GM23338 (cell line): ENCODE measurements at regions not wholly inside any gene's neighbourhood (a gene's known extent, or its start where the extent isn't known, plus 50 kb on each side); places are given as distances from the start of the nearest gene placed in this dataset.

Experiments used
- CREB1 ChIP-seq: fragments of 250-450 bp; sonication (Bioruptor Pico); IDR thresholded peaks from 2 replicates; pipeline ENCODE4 v1.5.0; 2020; ENCODE audit warnings: low read depth, mild to moderate bottlenecking, moderate library complexity
- EZH2 ChIP-seq: fragments of 200-600 bp; sonication (generic); IDR thresholded peaks from one replicate; pipeline ENCODE4 v1.8.0; 2017; ENCODE audit warnings: antibody characterized with exemption, mild to moderate bottlenecking, low read depth; ENCODE audit not compliant: unreplicated experiment
- EZH2phosphoT487 ChIP-seq: fragments of 200-600 bp; sonication (generic); IDR thresholded peaks from one replicate; pipeline ENCODE4 v1.8.1; 2018; ENCODE audit warnings: antibody characterized with exemption; ENCODE audit not compliant: unreplicated experiment
- JUNB ChIP-seq: IDR thresholded peaks from one replicate; pipeline ENCODE4 v1.6.1; 2016; ENCODE audit warnings: antibody characterized with exemption; ENCODE audit not compliant: unreplicated experiment
- NANOG ChIP-seq: IDR thresholded peaks from 2 replicates; pipeline ENCODE4 v1.6.1; 2016; ENCODE audit warnings: antibody characterized with exemption, borderline replicate concordance
- POLR2AphosphoS5 ChIP-seq: IDR thresholded peaks from 2 replicates; pipeline ENCODE4 v1.6.1; 2016; ENCODE audit warnings: antibody characterized with exemption, low read depth
- REST ChIP-seq: IDR thresholded peaks from one replicate; pipeline ENCODE4 v1.6.1; 2018; ENCODE audit warnings: antibody characterized with exemption; ENCODE audit not compliant: unreplicated experiment
- STAT1 ChIP-seq: IDR thresholded peaks from one replicate; pipeline ENCODE4 v1.6.1; 2016; ENCODE audit warnings: antibody characterized with exemption; ENCODE audit not compliant: unreplicated experiment
- ZNF114 ChIP-seq: fragments of 250-450 bp; sonication (Bioruptor Pico); IDR thresholded peaks from 2 replicates; pipeline ENCODE4 v1.5.0; 2020; ENCODE audit warnings: mild to moderate bottlenecking, moderate library complexity
- ZNF331 ChIP-seq: fragments of 250-450 bp; sonication (Bioruptor Pico); IDR thresholded peaks from 2 replicates; pipeline ENCODE4 v1.5.0; 2020; ENCODE audit warnings: low read depth, mild to moderate bottlenecking, moderate library complexity
- TF ChIP-seq, protein P1 (sequence below), 2 experiments: fragments of 200-600 bp in 1 of 2; sonication (generic) in 1 of 2; conservative IDR thresholded peaks; 2 replicates each; pipeline versions ENCODE4 v1.5.1 to v1.6.1; 2016 to 2017; ENCODE audit warnings: antibody characterized with exemption in 2 of 2, low read depth in 2 of 2, mild to moderate bottlenecking in 2 of 2, moderate library complexity in 1 of 2
- TF ChIP-seq, protein P2 (sequence below): IDR thresholded peaks from 2 replicates; pipeline ENCODE4 v1.6.1; 2016; ENCODE audit warnings: antibody characterized with exemption
- TF ChIP-seq, protein P3 (sequence below): fragments of 250-450 bp; sonication (Bioruptor Pico); IDR thresholded peaks from 2 replicates; pipeline ENCODE4 v1.5.0; 2020; ENCODE audit warnings: mild to moderate bottlenecking, moderate library complexity

DNA sequence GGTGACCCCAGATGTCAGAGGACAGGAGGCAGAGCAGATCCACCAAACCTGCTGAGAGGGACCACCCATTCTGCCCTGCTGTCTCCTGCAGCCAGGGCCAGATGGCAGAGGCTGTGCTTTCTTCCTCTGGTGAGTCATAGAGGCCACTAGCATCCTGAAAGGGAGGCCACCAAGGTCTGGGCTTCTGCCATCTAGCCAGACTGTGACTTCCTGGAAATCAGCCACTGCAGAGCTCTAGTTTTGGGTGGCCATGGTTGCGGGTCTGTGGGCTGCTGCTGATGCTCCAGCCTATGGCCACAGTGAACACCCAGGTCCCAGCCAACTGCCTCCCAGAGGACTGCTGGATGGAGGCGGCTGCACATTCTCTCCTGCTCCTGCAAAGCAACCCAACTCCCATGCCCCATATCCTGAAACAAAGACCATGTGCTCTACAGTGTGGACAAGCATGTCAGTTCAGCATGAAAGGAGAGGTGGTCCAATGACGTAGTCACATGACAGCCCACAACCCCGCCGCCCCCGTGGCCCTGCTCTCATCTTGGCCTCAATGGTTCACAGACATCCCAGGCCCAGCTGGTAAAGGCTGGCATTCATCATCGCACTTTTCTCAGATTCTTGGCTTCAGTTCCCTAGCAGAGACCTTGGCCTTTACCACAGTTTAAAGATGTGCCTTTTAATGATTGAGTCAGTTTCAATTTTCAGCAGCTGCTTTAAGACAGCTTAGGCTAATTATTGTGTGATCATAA is 73.9 kb upstream of the CXCL12 start:
- TF ChIP-seq, protein P1, sequence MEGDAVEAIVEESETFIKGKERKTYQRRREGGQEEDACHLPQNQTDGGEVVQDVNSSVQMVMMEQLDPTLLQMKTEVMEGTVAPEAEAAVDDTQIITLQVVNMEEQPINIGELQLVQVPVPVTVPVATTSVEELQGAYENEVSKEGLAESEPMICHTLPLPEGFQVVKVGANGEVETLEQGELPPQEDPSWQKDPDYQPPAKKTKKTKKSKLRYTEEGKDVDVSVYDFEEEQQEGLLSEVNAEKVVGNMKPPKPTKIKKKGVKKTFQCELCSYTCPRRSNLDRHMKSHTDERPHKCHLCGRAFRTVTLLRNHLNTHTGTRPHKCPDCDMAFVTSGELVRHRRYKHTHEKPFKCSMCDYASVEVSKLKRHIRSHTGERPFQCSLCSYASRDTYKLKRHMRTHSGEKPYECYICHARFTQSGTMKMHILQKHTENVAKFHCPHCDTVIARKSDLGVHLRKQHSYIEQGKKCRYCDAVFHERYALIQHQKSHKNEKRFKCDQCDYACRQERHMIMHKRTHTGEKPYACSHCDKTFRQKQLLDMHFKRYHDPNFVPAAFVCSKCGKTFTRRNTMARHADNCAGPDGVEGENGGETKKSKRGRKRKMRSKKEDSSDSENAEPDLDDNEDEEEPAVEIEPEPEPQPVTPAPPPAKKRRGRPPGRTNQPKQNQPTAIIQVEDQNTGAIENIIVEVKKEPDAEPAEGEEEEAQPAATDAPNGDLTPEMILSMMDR (conservative IDR thresholded peaks at IDR 0.05; ENCODE audit: low read depth in 2 of 2) = no peak
- no peak for TF ChIP-seq POLR2AphosphoS5
- no peak for TF ChIP-seq ZNF114 (CRISPR knock-in tag)
- TF ChIP-seq EZH2 = no peak
- no peak for TF ChIP-seq CREB1 (CRISPR knock-in tag)
- no peak for TF ChIP-seq EZH2phosphoT487
- TF ChIP-seq REST = no peak
- no peak for TF ChIP-seq STAT1
- TF ChIP-seq JUNB = no peak
- TF ChIP-seq, protein P2, sequence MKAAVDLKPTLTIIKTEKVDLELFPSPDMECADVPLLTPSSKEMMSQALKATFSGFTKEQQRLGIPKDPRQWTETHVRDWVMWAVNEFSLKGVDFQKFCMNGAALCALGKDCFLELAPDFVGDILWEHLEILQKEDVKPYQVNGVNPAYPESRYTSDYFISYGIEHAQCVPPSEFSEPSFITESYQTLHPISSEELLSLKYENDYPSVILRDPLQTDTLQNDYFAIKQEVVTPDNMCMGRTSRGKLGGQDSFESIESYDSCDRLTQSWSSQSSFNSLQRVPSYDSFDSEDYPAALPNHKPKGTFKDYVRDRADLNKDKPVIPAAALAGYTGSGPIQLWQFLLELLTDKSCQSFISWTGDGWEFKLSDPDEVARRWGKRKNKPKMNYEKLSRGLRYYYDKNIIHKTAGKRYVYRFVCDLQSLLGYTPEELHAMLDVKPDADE = no peak
- TF ChIP-seq ZNF331 (CRISPR knock-in tag) = no peak
- TF ChIP-seq NANOG = no peak
- TF ChIP-seq, protein P3, sequence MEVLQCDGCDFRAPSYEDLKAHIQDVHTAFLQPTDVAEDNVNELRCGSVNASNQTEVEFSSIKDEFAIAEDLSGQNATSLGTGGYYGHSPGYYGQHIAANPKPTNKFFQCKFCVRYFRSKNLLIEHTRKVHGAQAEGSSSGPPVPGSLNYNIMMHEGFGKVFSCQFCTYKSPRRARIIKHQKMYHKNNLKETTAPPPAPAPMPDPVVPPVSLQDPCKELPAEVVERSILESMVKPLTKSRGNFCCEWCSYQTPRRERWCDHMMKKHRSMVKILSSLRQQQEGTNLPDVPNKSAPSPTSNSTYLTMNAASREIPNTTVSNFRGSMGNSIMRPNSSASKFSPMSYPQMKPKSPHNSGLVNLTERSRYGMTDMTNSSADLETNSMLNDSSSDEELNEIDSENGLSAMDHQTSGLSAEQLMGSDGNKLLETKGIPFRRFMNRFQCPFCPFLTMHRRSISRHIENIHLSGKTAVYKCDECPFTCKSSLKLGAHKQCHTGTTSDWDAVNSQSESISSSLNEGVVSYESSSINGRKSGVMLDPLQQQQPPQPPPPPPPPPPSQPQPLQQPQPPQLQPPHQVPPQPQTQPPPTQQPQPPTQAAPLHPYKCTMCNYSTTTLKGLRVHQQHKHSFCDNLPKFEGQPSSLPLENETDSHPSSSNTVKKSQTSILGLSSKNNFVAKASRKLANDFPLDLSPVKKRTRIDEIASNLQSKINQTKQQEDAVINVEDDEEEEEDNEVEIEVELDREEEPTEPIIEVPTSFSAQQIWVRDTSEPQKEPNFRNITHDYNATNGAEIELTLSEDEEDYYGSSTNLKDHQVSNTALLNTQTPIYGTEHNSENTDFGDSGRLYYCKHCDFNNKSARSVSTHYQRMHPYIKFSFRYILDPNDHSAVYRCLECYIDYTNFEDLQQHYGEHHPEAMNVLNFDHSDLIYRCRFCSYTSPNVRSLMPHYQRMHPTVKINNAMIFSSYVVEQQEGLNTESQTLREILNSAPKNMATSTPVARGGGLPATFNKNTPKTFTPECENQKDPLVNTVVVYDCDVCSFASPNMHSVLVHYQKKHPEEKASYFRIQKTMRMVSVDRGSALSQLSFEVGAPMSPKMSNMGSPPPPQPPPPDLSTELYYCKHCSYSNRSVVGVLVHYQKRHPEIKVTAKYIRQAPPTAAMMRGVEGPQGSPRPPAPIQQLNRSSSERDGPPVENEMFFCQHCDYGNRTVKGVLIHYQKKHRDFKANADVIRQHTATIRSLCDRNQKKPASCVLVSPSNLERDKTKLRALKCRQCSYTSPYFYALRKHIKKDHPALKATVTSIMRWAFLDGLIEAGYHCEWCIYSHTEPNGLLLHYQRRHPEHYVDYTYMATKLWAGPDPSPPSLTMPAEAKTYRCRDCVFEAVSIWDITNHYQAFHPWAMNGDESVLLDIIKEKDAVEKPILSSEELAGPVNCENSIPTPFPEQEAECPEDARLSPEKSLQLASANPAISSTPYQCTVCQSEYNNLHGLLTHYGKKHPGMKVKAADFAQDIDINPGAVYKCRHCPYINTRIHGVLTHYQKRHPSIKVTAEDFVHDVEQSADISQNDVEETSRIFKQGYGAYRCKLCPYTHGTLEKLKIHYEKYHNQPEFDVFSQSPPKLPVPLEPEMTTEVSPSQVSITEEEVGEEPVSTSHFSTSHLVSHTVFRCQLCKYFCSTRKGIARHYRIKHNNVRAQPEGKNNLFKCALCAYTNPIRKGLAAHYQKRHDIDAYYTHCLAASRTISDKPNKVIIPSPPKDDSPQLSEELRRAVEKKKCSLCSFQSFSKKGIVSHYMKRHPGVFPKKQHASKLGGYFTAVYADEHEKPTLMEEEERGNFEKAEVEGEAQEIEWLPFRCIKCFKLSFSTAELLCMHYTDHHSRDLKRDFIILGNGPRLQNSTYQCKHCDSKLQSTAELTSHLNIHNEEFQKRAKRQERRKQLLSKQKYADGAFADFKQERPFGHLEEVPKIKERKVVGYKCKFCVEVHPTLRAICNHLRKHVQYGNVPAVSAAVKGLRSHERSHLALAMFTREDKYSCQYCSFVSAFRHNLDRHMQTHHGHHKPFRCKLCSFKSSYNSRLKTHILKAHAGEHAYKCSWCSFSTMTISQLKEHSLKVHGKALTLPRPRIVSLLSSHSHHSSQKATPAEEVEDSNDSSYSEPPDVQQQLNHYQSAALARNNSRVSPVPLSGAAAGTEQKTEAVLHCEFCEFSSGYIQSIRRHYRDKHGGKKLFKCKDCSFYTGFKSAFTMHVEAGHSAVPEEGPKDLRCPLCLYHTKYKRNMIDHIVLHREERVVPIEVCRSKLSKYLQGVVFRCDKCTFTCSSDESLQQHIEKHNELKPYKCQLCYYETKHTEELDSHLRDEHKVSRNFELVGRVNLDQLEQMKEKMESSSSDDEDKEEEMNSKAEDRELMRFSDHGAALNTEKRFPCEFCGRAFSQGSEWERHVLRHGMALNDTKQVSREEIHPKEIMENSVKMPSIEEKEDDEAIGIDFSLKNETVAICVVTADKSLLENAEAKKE = no peak
